NOMO-1 (cell line): ENCODE measurements at regions not wholly inside any gene's neighbourhood (a gene's known extent, or its start where the extent isn't known, plus 50 kb on each side); places are given as distances from the start of the nearest gene placed in this dataset.
A peak's percentile ranks its signal among the peaks of the same experiment; 100 is the strongest.

Experiments used
- DNase-seq, 2 experiments: peaks; one replicate each; lab custom pipeline; 2025; ENCODE audit not compliant: unreplicated experiment in 2 of 2; lab: John Stamatoyannopoulos, UW

GRCh38 chr11:108994887-108995286, 330.0 kb downstream of the DDX10 start:
- DNase-seq: peak; percentile 50 to 91

DNA sequence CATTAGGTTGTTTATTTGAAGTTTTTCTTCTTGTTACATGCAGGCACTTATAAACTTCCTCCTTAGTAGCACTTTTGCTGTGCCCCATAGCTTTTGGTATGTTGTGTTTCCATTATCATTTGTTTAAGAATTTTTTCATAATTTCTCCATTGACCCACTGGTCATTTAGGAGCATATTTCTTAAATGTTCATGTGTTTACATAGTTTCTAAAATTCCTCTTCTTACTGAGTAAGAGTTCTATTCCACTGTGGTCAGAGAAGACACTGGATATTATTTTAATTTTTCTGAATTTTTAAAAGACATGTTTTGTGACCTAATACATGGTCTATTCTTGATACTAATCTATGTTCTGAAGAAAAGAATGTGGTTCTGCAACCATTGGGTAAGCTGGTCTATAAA, 333.0 kb downstream of the DDX10 start:
- no peak for DNase-seq

DNA sequence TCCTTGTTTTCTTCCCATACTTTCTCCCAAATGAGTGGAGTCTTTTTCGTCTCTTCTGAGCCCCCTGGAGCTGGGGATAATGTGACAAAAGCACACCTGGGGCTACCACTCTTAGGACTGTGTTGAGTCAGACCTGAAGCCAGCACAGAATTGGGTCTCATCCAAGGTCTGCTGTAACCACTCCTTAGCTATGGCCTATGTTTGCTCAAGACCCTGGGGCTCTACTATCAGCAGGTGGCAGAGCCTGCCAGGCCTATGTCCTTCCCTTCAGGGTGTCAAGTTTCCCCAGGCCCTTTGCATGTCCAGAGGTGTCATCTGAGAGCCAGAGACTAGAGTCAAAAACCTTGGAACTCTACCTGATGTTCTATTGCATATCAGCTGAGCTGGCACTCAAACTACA, 335.7 kb downstream of the DDX10 start:
- DNase-seq: no peak

- DNase-seq: no peak
Measured at GRCh38 chr11:109001585-109001984, 336.7 kb downstream of the DDX10 start.

GRCh38 chr11:109012991-109013390, 348.1 kb downstream of the DDX10 start:
- no peak for DNase-seq

DNA sequence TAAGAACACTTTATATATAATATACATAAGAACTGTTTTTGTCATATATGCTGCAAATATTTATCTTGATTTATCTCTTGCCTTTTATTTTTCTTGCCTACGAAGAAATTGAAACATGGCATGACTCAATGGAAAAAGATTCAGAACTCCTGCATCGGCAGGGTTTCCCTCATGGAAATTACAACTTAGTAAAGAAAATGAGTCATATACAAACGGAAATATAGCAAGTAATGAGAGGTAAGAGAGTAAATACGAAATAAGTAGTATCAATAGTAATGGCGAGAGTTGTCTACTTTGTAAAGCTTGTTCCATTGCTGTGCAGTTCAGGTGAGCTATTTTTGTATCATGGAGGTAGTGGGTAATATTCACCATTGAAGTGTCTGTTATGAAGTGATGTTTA, 350.4 kb downstream of the DDX10 start:
- no peak for DNase-seq

DNA sequence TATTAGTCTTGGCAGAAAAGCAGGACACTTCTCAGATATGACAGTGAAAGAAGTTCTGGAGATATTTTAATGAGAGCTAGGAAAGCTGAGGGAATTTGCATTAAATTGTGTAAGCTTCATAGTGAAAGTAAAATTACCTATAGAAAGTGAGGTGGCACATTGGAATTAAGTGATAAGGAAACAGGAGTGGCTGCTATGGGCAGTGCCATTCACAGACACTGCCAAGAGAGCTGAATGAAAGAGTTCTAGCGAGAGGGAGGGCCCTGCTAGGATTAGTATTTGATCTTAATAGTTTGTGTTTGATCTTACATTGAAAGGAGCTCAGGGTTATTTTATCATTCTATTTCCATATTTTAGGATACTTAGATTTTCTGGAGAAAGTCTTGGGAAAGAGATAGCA, 351.9 kb downstream of the DDX10 start:
- no peak for DNase-seq

DNA sequence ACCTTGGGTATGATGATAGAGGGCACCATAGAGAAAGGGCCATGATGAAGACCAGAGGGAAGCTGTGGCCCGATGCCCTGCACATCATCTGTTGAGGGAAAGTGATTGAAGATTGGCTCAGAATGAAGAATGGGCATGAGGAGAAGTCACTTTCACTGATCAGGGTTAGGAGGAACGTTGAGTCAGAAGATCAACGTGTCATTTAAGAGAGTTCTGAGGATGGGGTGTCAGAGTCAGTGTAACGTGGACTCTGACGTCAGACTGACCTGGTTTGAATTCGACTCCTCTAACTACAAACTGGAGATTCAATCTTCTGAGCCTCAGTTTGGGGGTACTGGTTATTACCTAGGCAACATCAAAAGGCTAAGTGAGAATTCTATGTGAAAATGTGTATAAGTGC, 352.6 kb downstream of the DDX10 start:
- DNase-seq: no peak

DNA sequence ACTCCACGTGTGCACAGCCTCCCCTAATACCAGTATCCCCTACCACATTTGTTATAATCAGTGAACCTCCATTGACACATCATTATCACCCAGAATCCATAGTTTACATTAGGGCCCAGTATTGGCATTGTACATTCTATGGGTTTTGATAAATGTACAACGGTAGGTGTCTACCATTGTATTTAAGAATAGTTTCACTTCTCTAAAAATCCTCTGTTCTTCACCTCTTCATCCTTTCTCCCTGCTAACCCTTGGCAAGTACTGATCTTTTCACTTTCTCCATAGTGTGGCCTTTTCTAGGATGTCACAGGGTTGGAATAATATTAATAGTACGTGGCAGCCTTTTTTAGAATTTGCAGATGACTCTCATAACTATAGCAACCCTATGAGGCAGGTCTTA, 353.8 kb downstream of the DDX10 start:
- DNase-seq: peak in 1 of 2 experiments; percentile 7

DNA sequence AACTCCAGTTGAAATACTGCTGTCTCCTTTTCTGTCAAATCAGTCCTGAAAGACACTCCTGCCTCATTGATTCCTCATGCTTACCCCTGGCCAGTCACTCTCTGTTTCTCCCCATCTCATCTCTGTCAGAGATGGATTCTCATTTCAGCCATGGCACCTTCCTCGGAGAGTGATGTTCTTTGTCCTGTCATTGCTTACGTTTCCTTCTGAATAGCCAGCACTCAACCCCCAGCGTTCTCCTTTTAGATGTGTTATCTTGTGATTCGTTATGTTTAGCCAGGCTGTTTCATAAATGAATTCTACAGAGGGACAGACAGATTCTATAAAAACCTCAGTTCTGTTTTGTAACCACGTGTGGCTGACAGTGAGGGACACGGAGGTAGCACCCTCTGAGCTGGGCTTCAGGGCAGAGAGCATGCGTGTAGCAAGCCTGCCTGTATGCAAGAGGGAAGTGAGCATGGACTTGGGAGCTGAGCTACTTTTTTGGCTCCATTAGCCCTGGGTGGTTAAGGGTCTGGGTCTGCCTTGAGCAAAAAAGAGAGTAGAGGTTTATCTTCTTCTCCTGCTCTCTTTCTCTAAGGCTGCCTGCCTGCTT, 354.6 kb downstream of the DDX10 start:
- no peak for DNase-seq

GRCh38 chr11:109023036-109023435, 358.2 kb downstream of the DDX10 start:
- peak; percentile 31 to 77 for DNase-seq

DNA sequence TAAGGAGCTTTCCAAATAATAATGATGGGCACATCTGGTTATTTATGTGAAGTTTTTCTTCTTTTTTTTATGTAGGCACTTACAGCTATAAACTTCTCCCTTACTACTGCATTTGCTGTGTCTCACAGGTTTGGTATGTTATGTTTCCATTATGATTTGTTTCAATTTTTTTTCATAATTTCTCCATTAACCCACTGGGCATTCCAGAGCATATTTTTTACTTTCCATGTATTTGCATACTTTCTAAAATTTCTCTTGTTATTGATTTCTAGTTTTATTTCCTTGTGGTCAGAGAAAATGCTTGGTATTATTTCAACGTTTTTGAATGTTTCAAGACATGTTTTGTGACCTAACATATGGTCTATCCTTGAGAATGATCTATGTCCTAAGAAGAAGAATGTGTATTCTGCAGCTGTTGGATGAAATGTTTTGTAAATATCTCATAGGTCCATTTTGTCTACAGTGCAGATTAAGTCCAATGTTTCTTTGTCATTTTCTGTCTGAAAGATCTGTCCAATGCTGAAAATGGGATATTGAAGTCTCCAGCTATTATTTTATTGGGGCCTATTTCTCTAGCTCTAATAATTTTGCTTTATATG, 362.1 kb downstream of the DDX10 start:
- no peak for DNase-seq

GRCh38 chr11:109027851-109028250, 363.0 kb downstream of the DDX10 start:
- DNase-seq: no peak

DNA sequence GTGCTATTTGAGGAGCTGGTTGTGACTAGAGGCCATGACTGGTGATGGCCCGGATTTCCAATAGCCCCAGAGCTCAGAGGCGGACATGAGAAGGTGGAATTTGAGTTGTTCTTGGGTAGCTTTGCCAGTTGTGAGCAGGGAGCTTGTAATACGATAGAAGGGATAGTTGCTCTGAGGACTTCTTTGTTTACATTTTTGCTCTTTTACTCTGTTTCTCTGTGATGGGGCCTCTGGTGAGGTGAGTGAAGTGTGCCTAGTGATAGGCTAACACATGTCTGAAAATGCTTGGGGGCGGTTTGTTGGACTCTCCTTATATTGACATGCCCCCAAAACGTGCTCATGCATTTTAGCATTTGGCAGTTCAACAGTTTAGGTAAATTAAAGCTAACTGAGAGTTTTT, 365.1 kb downstream of the DDX10 start:
- DNase-seq: no peak

- DNase-seq: no peak
Measured at GRCh38 chr11:109033627-109034338, 368.9 kb downstream of the DDX10 start.

- no peak for DNase-seq
Measured at GRCh38 chr11:109034339-109034696, 369.4 kb downstream of the DDX10 start.

DNA sequence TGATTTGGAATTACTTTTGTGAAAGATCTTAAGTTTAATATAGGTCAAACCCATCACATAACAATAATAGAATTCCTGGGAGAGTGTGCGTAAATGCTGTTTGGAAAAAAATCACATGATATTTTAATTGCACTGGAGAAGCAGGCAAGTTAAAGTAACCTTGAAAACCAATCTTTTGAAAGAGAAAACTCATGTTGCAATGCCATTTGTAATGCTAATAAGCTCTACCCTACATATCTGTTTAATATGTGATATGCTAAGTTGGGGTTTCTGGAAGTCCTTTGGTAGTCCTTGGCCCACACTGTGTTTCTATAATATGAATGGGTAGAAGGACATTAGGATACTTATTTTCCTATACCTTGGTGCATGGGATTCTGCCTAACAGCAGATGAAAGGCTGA, 370.4 kb downstream of the DDX10 start:
- DNase-seq: no peak

GRCh38 chr11:109036011-109036410, 371.1 kb downstream of the DDX10 start:
- no peak for DNase-seq

- no peak for DNase-seq
Measured at GRCh38 chr11:109037856-109038780, 373.2 kb downstream of the DDX10 start.

DNA sequence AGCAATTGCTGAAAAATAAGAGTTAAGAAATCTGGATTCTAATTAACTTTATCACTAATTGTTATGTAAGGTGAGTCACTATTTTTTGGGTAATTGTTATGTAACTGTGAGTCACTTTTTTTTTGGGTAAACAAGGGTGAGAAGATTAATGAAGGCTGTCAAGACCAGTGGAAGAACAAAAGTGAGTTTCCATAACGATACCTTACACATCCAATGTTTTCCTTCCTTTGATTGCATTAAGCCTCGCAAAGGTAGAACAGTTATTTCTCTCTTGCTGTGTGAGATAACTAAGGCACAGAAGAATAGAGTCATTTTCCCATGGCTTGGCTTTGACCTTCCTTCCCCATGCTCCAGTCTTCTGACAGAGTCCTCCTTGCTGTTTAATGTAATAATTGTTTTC, 374.7 kb downstream of the DDX10 start:
- no peak for DNase-seq

GRCh38 chr11:109040303-109040702, 375.4 kb downstream of the DDX10 start:
- DNase-seq: no peak
